GM12878 (cell line): ENCODE measurements at regions not wholly inside any gene's neighbourhood (a gene's known extent, or its start where the extent isn't known, plus 50 kb on each side); places are given as distances from the start of the nearest gene placed in this dataset.

Experiments used
- ATAC-seq: fragments of 200-7000 bp; cut with Tn5 transposase; 3 replicates; pipeline ENCODE4 v1.9.1; 2020; ENCODE audit warnings: mild to moderate bottlenecking, moderate library complexity
- BruUV-seq: library from RNA; stranded (reverse); fragments of 400-500 nt; replicated peaks from 2 replicates; lab custom pipeline; 2021; lab: Mats Ljungman, UMichigan
- CTCF ChIA-PET: fragments of 300-600 bp; sonication (Branson Sonifier 250); formaldehyde crosslinking; extraction: SDS; loops from one replicate; lab custom pipeline; 2021; ENCODE audit warnings: inconsistent platforms; lab: Yijun Ruan, JAX
- POLR2A ChIA-PET: fragments of 350-600 bp; formaldehyde crosslinking; extraction: SDS; loops from one replicate; lab custom pipeline; 2021; ENCODE audit warnings: inconsistent platforms; lab: Charles Lee
- RAD21 ChIA-PET: fragments of 300-600 bp; sonication (Branson Sonifier 250); formaldehyde crosslinking; loops from one replicate; lab custom pipeline; 2023; ENCODE audit warnings: antibody characterized with exemption; ENCODE audit not compliant: unreplicated experiment; lab: Charles Lee
- SMC1A ChIA-PET: fragments of 300-600 bp; sonication (Branson Sonifier 250); formaldehyde crosslinking; loops from one replicate; lab custom pipeline; 2023; ENCODE audit not compliant: unreplicated experiment, uncharacterized antibody; lab: Charles Lee
- DNase-seq: peaks from one replicate; pipeline ENCODE4 v3.0.0-alpha.2; 2011; ENCODE audit warnings: low read depth, low spot score
- FAIRE-seq: peaks from 3 replicates; lab custom pipeline; 2011; peaks lifted over from hg19 to GRCh38; lab: Jason Lieb, UNC
- H2AFZ ChIP-seq: 2 replicates; pipeline ENCODE4 v1.6.0; 2011; ENCODE audit warnings: low read depth, low read length, control low read depth; ENCODE audit not compliant: control insufficient read depth
- H3K27ac ChIP-seq: 2 replicates; pipeline ENCODE4 v1.5.1; 2011; ENCODE audit warnings: control low read depth; ENCODE audit not compliant: control insufficient read depth, insufficient read depth
- H3K27me3 ChIP-seq, 2 experiments: replicated peaks in 1 of 2; 2 replicates each; pipeline versions ENCODE4 v1.6.0 to v1.6.1; 2011; ENCODE audit warnings: low read length in 1 of 2; ENCODE audit not compliant: control insufficient read depth in 2 of 2, insufficient read depth in 2 of 2
- H3K36me3 ChIP-seq, 2 experiments: 2 replicates each; pipeline ENCODE4 v1.5.1; 2011; ENCODE audit warnings: low read length in 1 of 2; ENCODE audit not compliant: control insufficient read depth in 2 of 2, insufficient read depth in 2 of 2
- H3K4me1 ChIP-seq: 2 replicates; pipeline ENCODE4 v1.6.1; 2011; ENCODE audit warnings: mild to moderate bottlenecking, low read length, moderate library complexity, mixed read lengths; ENCODE audit not compliant: control insufficient read depth, insufficient read depth
- H3K4me2 ChIP-seq: 2 replicates; pipeline ENCODE4 v1.6.0; 2011; ENCODE audit warnings: control low read depth; ENCODE audit not compliant: control insufficient read depth, insufficient read depth
- H3K4me3 ChIP-seq: fragments of 200-600 bp; sonication (generic); 2 replicates; pipeline ENCODE4 v1.5.1; 2016
- H3K79me2 ChIP-seq: 2 replicates; pipeline ENCODE4 v1.6.0; 2011; ENCODE audit warnings: low read length; ENCODE audit not compliant: control insufficient read depth, insufficient read depth
- H3K9ac ChIP-seq: 2 replicates; pipeline ENCODE4 v1.8.0; 2011; ENCODE audit warnings: low read length, control low read depth, mixed read lengths; ENCODE audit not compliant: control insufficient read depth, insufficient read depth
- H3K9me3 ChIP-seq: replicated peaks from 3 replicates; pipeline ENCODE4 v1.5.1; 2011; ENCODE audit warnings: mild to moderate bottlenecking, low read length; ENCODE audit not compliant: control insufficient read depth, insufficient read depth
- H4K20me1 ChIP-seq: 2 replicates; pipeline ENCODE4 v1.6.0; 2011; ENCODE audit not compliant: control insufficient read depth, insufficient read depth
- EGR1 ChIP-seq, 2 experiments: IDR thresholded peaks; 1 replicate in 1 of 2; 2 replicates in 1 of 2; pipeline ENCODE4 v1.6.1; 2011 to 2012; ENCODE audit warnings: low read depth in 2 of 2, low read length in 2 of 2, borderline replicate concordance in 1 of 2, mild to moderate bottlenecking in 1 of 2, moderate library complexity in 1 of 2
- ESRRA ChIP-seq: IDR thresholded peaks from 2 replicates; pipeline ENCODE4 v1.6.1; 2012; ENCODE audit warnings: mild to moderate bottlenecking, low read length, improper control_type of control experiment
- JUND ChIP-seq: IDR thresholded peaks from 2 replicates; pipeline ENCODE4 v1.6.1; 2012; ENCODE audit warnings: low read depth, mild to moderate bottlenecking, low read length, improper control_type of control experiment, moderate library complexity
- LARP7 ChIP-seq: fragments of 450-650 bp; IDR thresholded peaks from 2 replicates; pipeline ENCODE4 v1.6.1; 2017; ENCODE audit warnings: mild to moderate bottlenecking
- MTA3 ChIP-seq: IDR thresholded peaks from 2 replicates; pipeline ENCODE4 v1.6.1; 2012; ENCODE audit warnings: low read length, inconsistent platforms, borderline replicate concordance
- NFIC ChIP-seq: IDR thresholded peaks from 2 replicates; pipeline ENCODE4 v1.6.1; 2012; ENCODE audit warnings: low read depth, mild to moderate bottlenecking, inconsistent platforms, low read length, moderate library complexity
- NFYA ChIP-seq: IDR thresholded peaks from 2 replicates; pipeline ENCODE4 v1.6.1; 2011; ENCODE audit warnings: low read depth, mild to moderate bottlenecking, low read length, improper control_type of control experiment, borderline replicate concordance
- PAX8 ChIP-seq: fragments of 450-650 bp; IDR thresholded peaks from 2 replicates; pipeline ENCODE4 v1.6.1; 2017; ENCODE audit warnings: mild to moderate bottlenecking, moderate library complexity
- POLR2AphosphoS2 ChIP-seq: IDR thresholded peaks from 2 replicates; pipeline ENCODE4 v1.6.1; 2011; ENCODE audit warnings: low read depth, mild to moderate bottlenecking, low read length, improper control_type of control experiment, moderate library complexity
- POU2F2 ChIP-seq: IDR thresholded peaks from 3 replicates; pipeline ENCODE4 v1.6.1; 2011; ENCODE audit warnings: low read depth, mild to moderate bottlenecking, low read length, borderline replicate concordance
- RAD21 ChIP-seq: IDR thresholded peaks from 2 replicates; pipeline ENCODE4 v1.6.1; 2011; ENCODE audit warnings: mild to moderate bottlenecking, low read depth, low read length, moderate library complexity; ENCODE audit not compliant: insufficient read depth
- SIN3A ChIP-seq: IDR thresholded peaks from 2 replicates; pipeline ENCODE4 v1.6.1; 2012; ENCODE audit warnings: low read depth, low read length, improper control_type of control experiment
- SMAD1 ChIP-seq: fragments of 450-650 bp; IDR thresholded peaks from 2 replicates; pipeline ENCODE4 v1.6.1; 2018; ENCODE audit warnings: mild to moderate bottlenecking, low read depth; ENCODE audit not compliant: partially characterized antibody
- SPI1 ChIP-seq: IDR thresholded peaks from 2 replicates; pipeline ENCODE4 v1.6.1; 2011; ENCODE audit warnings: low read depth, mild to moderate bottlenecking, low read length, moderate library complexity, borderline replicate concordance; ENCODE audit not compliant: insufficient read depth
- WGBS: methylation state at CpG from one replicate; pipeline ENCODE4 v1.1.6; 2016; ENCODE audit warnings: low lambda C conversion rate; ENCODE audit not compliant: insufficient replicate concordance, insufficient coverage; ENCODE audit errors: missing lambda C conversion rate; 5-methylcytosine and 5-hydroxymethylcytosine counted together
- in situ Hi-C: fragments of 300-500 bp; cut with MboI; formaldehyde crosslinking; loops from 9 replicates; pipeline ENCODE4 v1.14.3; 2018; ENCODE audit warnings: mixed read lengths
- intact Hi-C: fragments of 100-400 bp; cut with micrococcal nuclease; formaldehyde crosslinking; loops from one replicate; pipeline ENCODE4 v1.14.2; 2022; ENCODE audit not compliant: unreplicated experiment
- TF ChIP-seq, protein P1 (sequence below), 3 experiments: IDR thresholded peaks in 2 of 3; conservative IDR thresholded peaks in 1 of 3; 2 replicates each; pipeline ENCODE4 v1.5.1; 2011; ENCODE audit warnings: low read depth in 3 of 3, low read length in 3 of 3, mild to moderate bottlenecking in 3 of 3, control low read depth in 2 of 3, moderate library complexity in 2 of 3, inconsistent platforms in 1 of 3, mixed read lengths in 1 of 3; ENCODE audit not compliant: control insufficient read depth in 2 of 3, insufficient read depth in 1 of 3; ENCODE audit errors: extremely low read depth in 1 of 3
- TF ChIP-seq, protein P2 (sequence below): IDR thresholded peaks from 2 replicates; pipeline ENCODE4 v1.6.1; 2012; ENCODE audit warnings: low read depth, low read length, improper control_type of control experiment
- TF ChIP-seq, protein P3 (sequence below): fragments of 450-650 bp; formaldehyde crosslinking; IDR thresholded peaks from 2 replicates; pipeline ENCODE4 v1.5.0; 2022; ENCODE audit warnings: mild to moderate bottlenecking, missing genetic modification characterization

DNA sequence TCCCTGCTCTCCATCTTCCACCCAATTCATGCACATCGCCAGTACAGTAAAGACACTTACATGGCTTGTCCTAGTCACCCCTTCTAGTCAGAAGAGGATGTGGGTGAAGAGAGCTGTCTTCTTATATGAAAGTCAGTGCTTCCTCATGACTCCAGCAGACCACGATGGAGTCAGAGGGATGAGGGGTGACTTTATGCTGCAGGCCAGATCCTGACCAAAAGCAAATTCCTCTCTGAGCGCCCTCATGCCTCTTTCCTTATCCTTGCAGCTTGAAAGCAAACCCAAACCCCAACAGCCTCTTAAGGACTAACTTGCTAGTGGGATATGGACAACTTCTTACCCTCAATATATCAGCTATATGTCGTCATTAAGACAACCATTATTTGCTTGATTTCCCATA is 348.2 kb upstream of the DUSP10 start (continued):
- TF ChIP-seq, protein P1, sequence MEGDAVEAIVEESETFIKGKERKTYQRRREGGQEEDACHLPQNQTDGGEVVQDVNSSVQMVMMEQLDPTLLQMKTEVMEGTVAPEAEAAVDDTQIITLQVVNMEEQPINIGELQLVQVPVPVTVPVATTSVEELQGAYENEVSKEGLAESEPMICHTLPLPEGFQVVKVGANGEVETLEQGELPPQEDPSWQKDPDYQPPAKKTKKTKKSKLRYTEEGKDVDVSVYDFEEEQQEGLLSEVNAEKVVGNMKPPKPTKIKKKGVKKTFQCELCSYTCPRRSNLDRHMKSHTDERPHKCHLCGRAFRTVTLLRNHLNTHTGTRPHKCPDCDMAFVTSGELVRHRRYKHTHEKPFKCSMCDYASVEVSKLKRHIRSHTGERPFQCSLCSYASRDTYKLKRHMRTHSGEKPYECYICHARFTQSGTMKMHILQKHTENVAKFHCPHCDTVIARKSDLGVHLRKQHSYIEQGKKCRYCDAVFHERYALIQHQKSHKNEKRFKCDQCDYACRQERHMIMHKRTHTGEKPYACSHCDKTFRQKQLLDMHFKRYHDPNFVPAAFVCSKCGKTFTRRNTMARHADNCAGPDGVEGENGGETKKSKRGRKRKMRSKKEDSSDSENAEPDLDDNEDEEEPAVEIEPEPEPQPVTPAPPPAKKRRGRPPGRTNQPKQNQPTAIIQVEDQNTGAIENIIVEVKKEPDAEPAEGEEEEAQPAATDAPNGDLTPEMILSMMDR (IDR thresholded peaks at IDR 0.05 in 2 of 3, conservative IDR thresholded peaks at IDR 0.05 in 1 of 3; ENCODE audit: control insufficient read depth in 2 of 3, extremely low read depth in 1 of 3, insufficient read depth in 1 of 3, low read depth in 3 of 3, low read length in 3 of 3), result no peak
- TF ChIP-seq POU2F2 (no peak), MTA3 (no peak), ESRRA (no peak), LARP7 (no peak), JUND (no peak), SPI1 (no peak)
- TF ChIP-seq, protein P2, sequence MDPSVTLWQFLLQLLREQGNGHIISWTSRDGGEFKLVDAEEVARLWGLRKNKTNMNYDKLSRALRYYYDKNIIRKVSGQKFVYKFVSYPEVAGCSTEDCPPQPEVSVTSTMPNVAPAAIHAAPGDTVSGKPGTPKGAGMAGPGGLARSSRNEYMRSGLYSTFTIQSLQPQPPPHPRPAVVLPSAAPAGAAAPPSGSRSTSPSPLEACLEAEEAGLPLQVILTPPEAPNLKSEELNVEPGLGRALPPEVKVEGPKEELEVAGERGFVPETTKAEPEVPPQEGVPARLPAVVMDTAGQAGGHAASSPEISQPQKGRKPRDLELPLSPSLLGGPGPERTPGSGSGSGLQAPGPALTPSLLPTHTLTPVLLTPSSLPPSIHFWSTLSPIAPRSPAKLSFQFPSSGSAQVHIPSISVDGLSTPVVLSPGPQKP, result no peak

DNA sequence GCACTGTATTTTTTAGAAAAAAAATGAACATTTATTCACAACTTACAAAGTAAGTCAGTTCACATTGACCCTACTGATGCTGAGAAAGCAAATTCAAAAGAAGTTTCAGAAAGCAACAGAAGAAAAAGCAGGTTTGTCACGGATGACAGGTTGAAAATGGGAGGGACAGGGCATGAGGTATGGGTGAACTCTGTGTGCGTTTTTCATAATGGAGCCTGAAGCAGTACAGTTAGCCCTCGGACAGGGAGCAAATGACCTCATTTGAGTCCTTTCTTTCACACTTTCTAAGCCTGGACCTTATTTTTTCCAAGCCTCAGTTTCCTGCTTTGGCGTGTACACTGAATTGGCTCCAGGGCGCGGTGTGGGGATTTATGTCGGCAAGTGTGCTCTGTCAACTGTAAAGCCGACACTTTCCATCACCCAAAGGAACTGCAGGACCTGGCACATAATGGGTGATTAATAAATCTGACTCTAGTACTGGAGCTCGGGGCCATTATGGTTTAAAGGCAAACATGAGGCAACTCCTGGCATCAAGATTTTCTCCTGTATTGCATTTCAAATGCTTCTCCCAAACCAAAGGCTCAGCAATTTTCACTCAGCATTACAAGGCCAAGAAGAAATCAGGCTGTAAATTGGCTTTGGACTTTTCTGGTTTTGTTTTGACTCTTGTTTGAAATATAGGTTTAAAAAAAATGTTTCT is 345.5 kb upstream of the DUSP10 start:
- no peaks in the 10 kb centered on the region for H3K36me3 ChIP-seq
- ChIA-PET RAD21 (no interaction called here), SMC1A (no interaction called here), POLR2A (no interaction called here), CTCF (no interaction called here)
- in situ Hi-C loops, result no loop called here
- H3K4me1 ChIP-seq, result no peaks in the 10 kb centered on the region
- intact Hi-C loops, result no loop called here
- no TSS peak for BruUV-seq
- no peak overlapping the region for H3K27ac ChIP-seq
- DNase-seq (no peak), FAIRE-seq (no peak), ATAC-seq (no peak)
- 66% methylated on average over 9 of the region's 9 CpGs for WGBS
- H3K9ac ChIP-seq, result no peak overlapping the region
- H3K9me3 ChIP-seq, result no peaks in the 10 kb centered on the region
- H3K79me2 ChIP-seq, result no peaks in the 10 kb centered on the region
- no peaks in the 10 kb centered on the region for H4K20me1 ChIP-seq
- H2AFZ ChIP-seq, result no peak overlapping the region
- H3K27me3 ChIP-seq, result no peaks in the 10 kb centered on the region
- H3K4me3 ChIP-seq, result no peak overlapping the region
- no peak overlapping the region for H3K4me2 ChIP-seq
- TF ChIP-seq LARP7 (no peak), PAX8 (no peak), SIN3A (no peak), NFYA (no peak), SMAD1 (no peak), POLR2AphosphoS2 (no peak), EGR1 (IDR thresholded peaks at IDR 0.05; ENCODE audit: borderline replicate concordance in 1 of 2, low read depth in 2 of 2, low read length in 2 of 2) (no peak), NFIC (no peak), RAD21 (no peak)
- TF ChIP-seq, protein P3, sequence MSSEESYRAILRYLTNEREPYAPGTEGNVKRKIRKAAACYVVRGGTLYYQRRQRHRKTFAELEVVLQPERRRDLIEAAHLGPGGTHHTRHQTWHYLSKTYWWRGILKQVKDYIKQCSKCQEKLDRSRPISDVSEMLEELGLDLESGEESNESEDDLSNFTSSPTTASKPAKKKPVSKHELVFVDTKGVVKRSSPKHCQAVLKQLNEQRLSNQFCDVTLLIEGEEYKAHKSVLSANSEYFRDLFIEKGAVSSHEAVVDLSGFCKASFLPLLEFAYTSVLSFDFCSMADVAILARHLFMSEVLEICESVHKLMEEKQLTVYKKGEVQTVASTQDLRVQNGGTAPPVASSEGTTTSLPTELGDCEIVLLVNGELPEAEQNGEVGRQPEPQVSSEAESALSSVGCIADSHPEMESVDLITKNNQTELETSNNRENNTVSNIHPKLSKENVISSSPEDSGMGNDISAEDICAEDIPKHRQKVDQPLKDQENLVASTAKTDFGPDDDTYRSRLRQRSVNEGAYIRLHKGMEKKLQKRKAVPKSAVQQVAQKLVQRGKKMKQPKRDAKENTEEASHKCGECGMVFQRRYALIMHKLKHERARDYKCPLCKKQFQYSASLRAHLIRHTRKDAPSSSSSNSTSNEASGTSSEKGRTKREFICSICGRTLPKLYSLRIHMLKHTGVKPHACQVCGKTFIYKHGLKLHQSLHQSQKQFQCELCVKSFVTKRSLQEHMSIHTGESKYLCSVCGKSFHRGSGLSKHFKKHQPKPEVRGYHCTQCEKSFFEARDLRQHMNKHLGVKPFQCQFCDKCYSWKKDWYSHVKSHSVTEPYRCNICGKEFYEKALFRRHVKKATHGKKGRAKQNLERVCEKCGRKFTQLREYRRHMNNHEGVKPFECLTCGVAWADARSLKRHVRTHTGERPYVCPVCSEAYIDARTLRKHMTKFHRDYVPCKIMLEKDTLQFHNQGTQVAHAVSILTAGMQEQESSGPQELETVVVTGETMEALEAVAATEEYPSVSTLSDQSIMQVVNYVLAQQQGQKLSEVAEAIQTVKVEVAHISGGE (CRISPR knock-in tag), result no peak
